Mesothelial cell of epicardium (in vitro differentiated cells): ENCODE measurements at regions not wholly inside any gene's neighbourhood (a gene's known extent, or its start where the extent isn't known, plus 50 kb on each side); places are given as distances from the start of the nearest gene placed in this dataset.

Experiments
- DNase-seq, 2 experiments: peaks; one replicate each; pipeline ENCODE4 v3.0.0; 2021; ENCODE audit warnings: low spot score in 2 of 2; ENCODE audit not compliant: unreplicated experiment in 2 of 2
- H3K27ac Mint-ChIP-seq: 2 replicates; pipeline ENCODE4 v1.8.0; 2021; ENCODE audit warnings: mixed read lengths
- H3K27me3 Mint-ChIP-seq: 2 replicates; pipeline ENCODE4 v1.8.0; 2021; ENCODE audit warnings: low read depth, mixed read lengths
- H3K36me3 Mint-ChIP-seq: 2 replicates; pipeline ENCODE4 v1.8.0; 2021; ENCODE audit warnings: mixed read lengths
- H3K4me1 Mint-ChIP-seq: 2 replicates; pipeline ENCODE4 v1.8.0; 2021; ENCODE audit warnings: mixed read lengths
- H3K4me3 Mint-ChIP-seq: 2 replicates; pipeline ENCODE4 v1.8.0; 2021; ENCODE audit warnings: mild to moderate bottlenecking, moderate library complexity, mixed read lengths
- H3K9me3 Mint-ChIP-seq: 2 replicates; pipeline ENCODE4 v1.8.0; 2021; ENCODE audit warnings: mixed read lengths
- TF ChIP-seq, protein P1 (sequence below): fragments of 200-600 bp; sonication (generic); IDR thresholded peaks from one replicate; pipeline ENCODE4 v1.5.0; 2021; ENCODE audit warnings: antibody characterized with exemption; ENCODE audit not compliant: unreplicated experiment

DNA sequence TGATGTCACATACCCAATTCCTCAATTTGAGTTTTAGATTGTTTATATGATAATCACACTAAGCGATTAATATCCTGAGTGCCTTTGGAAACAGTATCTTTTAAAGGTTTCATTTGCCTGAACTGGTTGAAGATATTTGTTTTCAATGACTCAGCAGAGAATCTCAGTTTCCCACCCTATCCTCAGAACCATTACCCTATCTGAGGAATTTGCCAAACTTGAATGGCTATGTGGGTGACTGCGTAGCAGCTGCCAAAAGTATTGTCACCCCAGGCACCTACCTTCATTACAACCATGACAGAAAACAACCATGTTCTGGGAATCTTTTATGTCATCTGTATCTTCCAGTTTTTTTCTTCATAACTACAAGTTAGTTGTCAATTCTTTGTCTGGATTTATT, 440.1 kb upstream of the NBEA start:
- Mint-ChIP-seq H3K27ac (no peak overlapping the region), H3K9me3 (peaks cover 6% of the 10 kb centered on the region), H3K36me3 (no peaks in the 10 kb centered on the region), H3K4me3 (no peak overlapping the region), H3K27me3 (no peaks in the 10 kb centered on the region), H3K4me1 (no peaks in the 10 kb centered on the region)
- TF ChIP-seq, protein P1, sequence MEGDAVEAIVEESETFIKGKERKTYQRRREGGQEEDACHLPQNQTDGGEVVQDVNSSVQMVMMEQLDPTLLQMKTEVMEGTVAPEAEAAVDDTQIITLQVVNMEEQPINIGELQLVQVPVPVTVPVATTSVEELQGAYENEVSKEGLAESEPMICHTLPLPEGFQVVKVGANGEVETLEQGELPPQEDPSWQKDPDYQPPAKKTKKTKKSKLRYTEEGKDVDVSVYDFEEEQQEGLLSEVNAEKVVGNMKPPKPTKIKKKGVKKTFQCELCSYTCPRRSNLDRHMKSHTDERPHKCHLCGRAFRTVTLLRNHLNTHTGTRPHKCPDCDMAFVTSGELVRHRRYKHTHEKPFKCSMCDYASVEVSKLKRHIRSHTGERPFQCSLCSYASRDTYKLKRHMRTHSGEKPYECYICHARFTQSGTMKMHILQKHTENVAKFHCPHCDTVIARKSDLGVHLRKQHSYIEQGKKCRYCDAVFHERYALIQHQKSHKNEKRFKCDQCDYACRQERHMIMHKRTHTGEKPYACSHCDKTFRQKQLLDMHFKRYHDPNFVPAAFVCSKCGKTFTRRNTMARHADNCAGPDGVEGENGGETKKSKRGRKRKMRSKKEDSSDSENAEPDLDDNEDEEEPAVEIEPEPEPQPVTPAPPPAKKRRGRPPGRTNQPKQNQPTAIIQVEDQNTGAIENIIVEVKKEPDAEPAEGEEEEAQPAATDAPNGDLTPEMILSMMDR = no peak
- no peak for DNase-seq

DNA sequence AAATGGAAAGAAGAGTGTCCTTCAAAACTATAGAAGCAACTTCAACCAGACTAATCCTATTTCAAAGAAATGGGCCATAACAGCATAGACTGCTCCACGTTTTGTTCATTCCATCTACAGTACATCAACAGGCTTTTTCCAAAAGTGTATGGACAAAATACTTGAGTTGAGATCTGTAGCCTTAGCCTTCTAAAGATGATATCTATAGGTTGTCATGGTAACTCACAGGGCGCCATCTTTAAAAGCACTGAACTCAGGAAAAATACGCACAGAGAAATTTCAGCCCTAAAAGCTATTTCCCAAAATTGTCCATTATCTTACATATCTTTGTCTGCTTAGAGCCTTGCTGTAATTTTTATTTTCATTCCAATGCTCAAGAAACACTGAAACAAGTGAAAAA, 439.4 kb upstream of the NBEA start:
- Mint-ChIP-seq H3K4me1 (no peaks in the 10 kb centered on the region), H3K9me3 (peaks cover 9% of the 10 kb centered on the region)
- TF ChIP-seq, protein P1 = no peak

DNA sequence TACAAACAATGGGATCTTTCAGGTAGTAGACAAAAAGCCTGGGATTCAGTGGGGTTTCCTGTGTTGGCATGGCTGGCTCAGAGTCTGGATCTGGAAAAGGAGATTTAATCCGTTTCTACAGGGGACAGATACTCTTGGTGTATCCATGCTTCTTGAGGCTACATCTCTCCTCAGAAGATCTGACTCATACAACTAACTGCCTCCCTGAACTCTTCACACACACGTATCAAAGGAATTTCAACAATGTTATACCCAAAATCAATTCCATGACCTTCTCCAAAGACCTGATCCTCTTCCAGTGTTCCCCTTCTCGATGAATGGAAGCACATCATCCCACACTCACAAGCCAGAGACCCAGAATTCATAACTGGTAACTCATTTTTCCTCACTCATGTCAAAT, 435.3 kb upstream of the NBEA start:
- Mint-ChIP-seq H3K36me3 (no peaks in the 10 kb centered on the region), H3K27me3 (no peaks in the 10 kb centered on the region), H3K4me1 (no peaks in the 10 kb centered on the region), H3K9me3 (peaks cover 9% of the 10 kb centered on the region), H3K27ac (no peak overlapping the region), H3K4me3 (no peak overlapping the region)
- TF ChIP-seq, protein P1 = no peak
- DNase-seq = no peak

More for the DNA sequence above, 439.4 kb upstream of the NBEA start:
- Mint-ChIP-seq H3K27ac (no peak overlapping the region), H3K36me3 (no peaks in the 10 kb centered on the region), H3K27me3 (no peaks in the 10 kb centered on the region), H3K4me3 (no peak overlapping the region)
- no peak for DNase-seq

DNA sequence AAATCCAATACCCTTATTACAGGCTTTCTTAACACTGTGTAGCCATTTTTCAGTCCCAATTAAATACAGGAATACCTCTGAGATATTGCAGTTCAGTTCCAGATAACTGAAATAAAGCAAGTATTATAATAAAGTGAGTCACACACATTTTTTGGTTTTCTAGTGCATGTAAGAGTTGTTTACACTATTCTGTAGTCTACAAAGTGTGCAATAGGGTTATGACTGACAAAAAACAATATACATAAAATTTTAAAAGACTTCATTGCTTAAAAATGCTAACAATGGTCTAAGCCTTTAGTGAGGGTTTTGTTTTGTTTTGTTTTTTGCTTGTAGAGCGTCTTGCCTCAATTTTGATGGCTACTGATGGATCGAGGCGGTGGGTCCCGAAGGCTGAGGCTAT, 434.4 kb upstream of the NBEA start:
- TF ChIP-seq, protein P1 = no peak
- peaks cover 9% of the 10 kb centered on the region for H3K9me3 Mint-ChIP-seq
- H3K4me3 Mint-ChIP-seq = no peak overlapping the region
- H3K27ac Mint-ChIP-seq = no peak overlapping the region
- no peak for DNase-seq
- H3K4me1 Mint-ChIP-seq = no peaks in the 10 kb centered on the region
- H3K36me3 Mint-ChIP-seq = no peaks in the 10 kb centered on the region
- H3K27me3 Mint-ChIP-seq = no peaks in the 10 kb centered on the region

DNA sequence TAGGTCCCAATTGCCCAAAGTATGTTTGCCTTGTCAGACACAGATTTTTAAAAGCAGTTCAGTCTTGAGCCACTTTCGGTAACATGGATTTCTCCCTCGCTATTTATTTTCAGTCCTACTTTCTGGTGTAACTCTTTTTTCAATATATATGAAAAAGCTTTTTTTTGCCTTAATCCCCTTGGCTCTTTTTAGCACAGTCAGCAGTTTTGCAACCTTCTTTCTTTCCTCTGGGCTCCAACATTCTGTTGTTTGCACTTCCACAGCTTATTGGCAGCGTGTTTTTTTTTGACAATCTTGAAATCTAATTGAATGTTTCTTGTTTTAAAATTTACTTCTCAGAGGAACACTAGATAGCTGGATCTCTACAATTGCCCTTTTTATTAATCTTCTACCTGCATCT, 429.3 kb upstream of the NBEA start:
- H3K9me3 Mint-ChIP-seq = peaks cover 6% of the 10 kb centered on the region
- H3K27me3 Mint-ChIP-seq = no peaks in the 10 kb centered on the region
- TF ChIP-seq, protein P1 = no peak
- no peak overlapping the region for H3K4me3 Mint-ChIP-seq
- no peak for DNase-seq
- no peaks in the 10 kb centered on the region for H3K36me3 Mint-ChIP-seq
- H3K27ac Mint-ChIP-seq = no peak overlapping the region
- H3K4me1 Mint-ChIP-seq = no peaks in the 10 kb centered on the region

DNA sequence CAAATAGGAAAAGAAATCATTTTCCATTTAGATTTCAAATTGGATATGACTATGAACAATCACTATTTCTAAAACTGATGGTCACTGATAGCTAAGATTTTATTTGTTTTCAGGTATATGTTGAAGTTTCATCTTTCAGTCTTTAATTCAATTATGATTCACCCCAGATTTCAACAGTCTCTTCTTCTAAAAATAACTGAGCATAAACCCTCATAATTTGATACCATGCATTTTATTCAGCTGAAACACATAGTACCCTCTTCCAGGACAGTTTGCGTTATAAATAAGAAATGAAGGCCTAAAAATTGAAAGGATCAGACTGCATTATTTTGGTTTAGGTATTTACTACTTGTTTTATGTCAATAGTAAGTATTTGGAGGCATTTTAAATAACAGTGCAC, 428.5 kb upstream of the NBEA start:
- Mint-ChIP-seq H3K27ac (no peak overlapping the region), H3K36me3 (no peaks in the 10 kb centered on the region), H3K9me3 (peaks cover 6% of the 10 kb centered on the region), H3K4me1 (no peaks in the 10 kb centered on the region), H3K27me3 (no peaks in the 10 kb centered on the region), H3K4me3 (no peak overlapping the region)
- no peak for DNase-seq
- TF ChIP-seq, protein P1 = no peak
